ENCODE measurements at regions not wholly inside any gene's neighbourhood (a gene's known extent, or its start where the extent isn't known, plus 50 kb on each side); places are given as distances from the start of the nearest gene placed in this dataset.

GRCh38 chr10:109067031-109067430 lies 856.3 kb downstream of the XPNPEP1 start:
- Histone ChIP-seq H3K23ac (ENCODE audit: insufficient read length) (no peak overlapping the region), H3K9me3 (ENCODE audit: insufficient read depth in 2 of 2, low read depth in 1 of 2, low read length in 1 of 2) (no peaks in the 10 kb centered on the region), H3K4me3 (ENCODE audit: extremely low read depth in 1 of 4, insufficient read depth in 2 of 4, low read depth in 3 of 4, low read length in 4 of 4) (no peak overlapping the region), H4K8ac (ENCODE audit: extremely low read depth, insufficient read depth, low read length) (no peak overlapping the region), H2BK120ac (replicated peaks; ENCODE audit: low read depth, low read length) (no peak overlapping the region), H3K36me3 (ENCODE audit: control insufficient read depth in 2 of 4, insufficient read depth in 4 of 4, low read length in 3 of 4) (no peaks in the 10 kb centered on the region), H3K27me3 (replicated peaks in 1 of 4; ENCODE audit: control insufficient read depth in 3 of 4, extremely low read depth in 1 of 4, insufficient read depth in 3 of 4, low read length in 3 of 4) (no peaks in the 10 kb centered on the region), H3K79me2 (ENCODE audit: control insufficient read depth in 1 of 2, insufficient read depth in 2 of 2, low read length in 2 of 2) (no peaks in the 10 kb centered on the region), H3K4me1 (replicated peaks in 1 of 4; ENCODE audit: control insufficient read depth in 3 of 4, insufficient read depth in 4 of 4, low read length in 3 of 4) (no peaks in the 10 kb centered on the region), H4K20me1 (replicated peaks in 1 of 2; ENCODE audit: control insufficient read depth in 1 of 2, insufficient read depth in 2 of 2, low read length in 2 of 2) (no peaks in the 10 kb centered on the region), H4K5ac (ENCODE audit: insufficient read length, low read depth, low read length) (no peak overlapping the region), H2AK5ac (ENCODE audit: low read depth, low read length) (no peak overlapping the region), H3K4me2 (ENCODE audit: insufficient read depth in 1 of 2, low read depth in 2 of 2, low read length in 2 of 2) (no peak overlapping the region), H3K18ac (ENCODE audit: extremely low read depth, low read length) (no peak overlapping the region), H3K23me2 (ENCODE audit: low read depth, low read length) (no peaks in the 10 kb centered on the region; the same call in 1 of the 2 replicates), H3K27ac (ENCODE audit: low read depth, low read length) (no peak overlapping the region), H2BK12ac (ENCODE audit: low read depth, low read length) (no peak overlapping the region), H2BK5ac (ENCODE audit: low read depth, low read length) (no peak overlapping the region), H4K91ac (replicated peaks; ENCODE audit: insufficient read length, low read length) (no peak overlapping the region), H3K4ac (replicated peaks; ENCODE audit: insufficient read length, low read depth, low read length) (no peak overlapping the region), H3K79me1 (ENCODE audit: low read depth, low read length) (no peaks in the 10 kb centered on the region), H2BK20ac (ENCODE audit: low read length) (no peak overlapping the region), H3K9ac (replicated peaks in 1 of 4; ENCODE audit: extremely low read depth in 1 of 4, low read depth in 3 of 4, low read length in 3 of 4) (no peak overlapping the region), H2AFZ (ENCODE audit: low read length) (no peak overlapping the region), H3K14ac (ENCODE audit: insufficient read length) (no peak overlapping the region), H3K56ac (replicated peaks; ENCODE audit: insufficient read length, low read depth, low read length) (no peak overlapping the region), H2BK15ac (ENCODE audit: low read length) (no peak overlapping the region)
- TF ChIP-seq BACH1 (IDR thresholded peaks at IDR 0.05; ENCODE audit: low read length) (no peak), POU5F1 (IDR thresholded peaks at IDR 0.05; ENCODE audit: low read depth, low read length) (no peak), POLR2AphosphoS5 (IDR thresholded peaks at IDR 0.05; ENCODE audit: low read depth, low read length) (no peak), SUZ12 (IDR thresholded peaks at IDR 0.05; ENCODE audit: low read length) (no peak), E2F6 (IDR thresholded peaks at IDR 0.05) (no peak)
- FAIRE-seq (no peak), DNase-seq (ENCODE audit: low read depth in 1 of 2, low spot score in 2 of 2) (no peak)
- ChIA-PET POLR2A (ENCODE audit: partially characterized antibody) (no interaction called here), CTCF (ENCODE audit: partially characterized antibody) (no interaction called here)
